GM12878 (cell line): ENCODE measurements at regions not wholly inside any gene's neighbourhood (a gene's known extent, or its start where the extent isn't known, plus 50 kb on each side); places are given as distances from the start of the nearest gene placed in this dataset.

Source experiments
- ATAC-seq: fragments of 200-7000 bp; cut with Tn5 transposase; 3 replicates; pipeline ENCODE4 v1.9.1; 2020; ENCODE audit warnings: mild to moderate bottlenecking, moderate library complexity
- BruUV-seq: library from RNA; stranded (reverse); fragments of 400-500 nt; replicated peaks from 2 replicates; lab custom pipeline; 2021; lab: Mats Ljungman, UMichigan
- CTCF ChIA-PET: fragments of 300-600 bp; sonication (Branson Sonifier 250); formaldehyde crosslinking; extraction: SDS; loops from one replicate; lab custom pipeline; 2021; ENCODE audit warnings: inconsistent platforms; lab: Yijun Ruan, JAX
- POLR2A ChIA-PET: fragments of 350-600 bp; formaldehyde crosslinking; extraction: SDS; loops from one replicate; lab custom pipeline; 2021; ENCODE audit warnings: inconsistent platforms; lab: Charles Lee
- RAD21 ChIA-PET: fragments of 300-600 bp; sonication (Branson Sonifier 250); formaldehyde crosslinking; loops from one replicate; lab custom pipeline; 2023; ENCODE audit warnings: antibody characterized with exemption; ENCODE audit not compliant: unreplicated experiment; lab: Charles Lee
- SMC1A ChIA-PET: fragments of 300-600 bp; sonication (Branson Sonifier 250); formaldehyde crosslinking; loops from one replicate; lab custom pipeline; 2023; ENCODE audit not compliant: unreplicated experiment, uncharacterized antibody; lab: Charles Lee
- DNase-seq: peaks from one replicate; pipeline ENCODE4 v3.0.0-alpha.2; 2011; ENCODE audit warnings: low read depth, low spot score
- FAIRE-seq: peaks from 3 replicates; lab custom pipeline; 2011; peaks lifted over from hg19 to GRCh38; lab: Jason Lieb, UNC
- H2AFZ ChIP-seq: 2 replicates; pipeline ENCODE4 v1.6.0; 2011; ENCODE audit warnings: low read depth, low read length, control low read depth; ENCODE audit not compliant: control insufficient read depth
- H3K27ac ChIP-seq: 2 replicates; pipeline ENCODE4 v1.5.1; 2011; ENCODE audit warnings: control low read depth; ENCODE audit not compliant: control insufficient read depth, insufficient read depth
- H3K27me3 ChIP-seq, 2 experiments: replicated peaks in 1 of 2; 2 replicates each; pipeline versions ENCODE4 v1.6.0 to v1.6.1; 2011; ENCODE audit warnings: low read length in 1 of 2; ENCODE audit not compliant: control insufficient read depth in 2 of 2, insufficient read depth in 2 of 2
- H3K36me3 ChIP-seq, 2 experiments: 2 replicates each; pipeline ENCODE4 v1.5.1; 2011; ENCODE audit warnings: low read length in 1 of 2; ENCODE audit not compliant: control insufficient read depth in 2 of 2, insufficient read depth in 2 of 2
- H3K4me1 ChIP-seq: 2 replicates; pipeline ENCODE4 v1.6.1; 2011; ENCODE audit warnings: mild to moderate bottlenecking, low read length, moderate library complexity, mixed read lengths; ENCODE audit not compliant: control insufficient read depth, insufficient read depth
- H3K4me2 ChIP-seq: 2 replicates; pipeline ENCODE4 v1.6.0; 2011; ENCODE audit warnings: control low read depth; ENCODE audit not compliant: control insufficient read depth, insufficient read depth
- H3K4me3 ChIP-seq: fragments of 200-600 bp; sonication (generic); 2 replicates; pipeline ENCODE4 v1.5.1; 2016
- H3K79me2 ChIP-seq: 2 replicates; pipeline ENCODE4 v1.6.0; 2011; ENCODE audit warnings: low read length; ENCODE audit not compliant: control insufficient read depth, insufficient read depth
- H3K9ac ChIP-seq: 2 replicates; pipeline ENCODE4 v1.8.0; 2011; ENCODE audit warnings: low read length, control low read depth, mixed read lengths; ENCODE audit not compliant: control insufficient read depth, insufficient read depth
- H3K9me3 ChIP-seq: replicated peaks from 3 replicates; pipeline ENCODE4 v1.5.1; 2011; ENCODE audit warnings: mild to moderate bottlenecking, low read length; ENCODE audit not compliant: control insufficient read depth, insufficient read depth
- H4K20me1 ChIP-seq: 2 replicates; pipeline ENCODE4 v1.6.0; 2011; ENCODE audit not compliant: control insufficient read depth, insufficient read depth
- BMI1 ChIP-seq: fragments of 450-650 bp; IDR thresholded peaks from 2 replicates; pipeline ENCODE4 v1.6.1; 2016; ENCODE audit warnings: mild to moderate bottlenecking, moderate library complexity, borderline replicate concordance
- ESRRA ChIP-seq: IDR thresholded peaks from 2 replicates; pipeline ENCODE4 v1.6.1; 2012; ENCODE audit warnings: mild to moderate bottlenecking, low read length, improper control_type of control experiment
- HDAC6 ChIP-seq: fragments of 200-600 bp; sonication (generic); IDR thresholded peaks from one replicate; pipeline ENCODE4 v1.8.0; 2017; ENCODE audit warnings: antibody characterized with exemption; ENCODE audit not compliant: unreplicated experiment
- POLR2AphosphoS2 ChIP-seq: IDR thresholded peaks from 2 replicates; pipeline ENCODE4 v1.6.1; 2011; ENCODE audit warnings: low read depth, mild to moderate bottlenecking, low read length, improper control_type of control experiment, moderate library complexity
- RAD51 ChIP-seq: fragments of 450-650 bp; IDR thresholded peaks from 2 replicates; pipeline ENCODE4 v1.6.1; 2016; ENCODE audit warnings: moderate library complexity, mild to moderate bottlenecking, inconsistent platforms
- SIN3A ChIP-seq: IDR thresholded peaks from 2 replicates; pipeline ENCODE4 v1.6.1; 2012; ENCODE audit warnings: low read depth, low read length, improper control_type of control experiment
- whole genome bisulfite sequencing: methylation state at CpG from one replicate; pipeline ENCODE4 v1.1.6; 2016; ENCODE audit warnings: low lambda C conversion rate; ENCODE audit not compliant: insufficient replicate concordance, insufficient coverage; ENCODE audit errors: missing lambda C conversion rate; 5-methylcytosine and 5-hydroxymethylcytosine counted together
- in situ Hi-C: fragments of 300-500 bp; cut with MboI; formaldehyde crosslinking; loops from 9 replicates; pipeline ENCODE4 v1.14.3; 2018; ENCODE audit warnings: mixed read lengths
- intact Hi-C: fragments of 100-400 bp; cut with micrococcal nuclease; formaldehyde crosslinking; loops from one replicate; pipeline ENCODE4 v1.14.2; 2022; ENCODE audit not compliant: unreplicated experiment
- TF ChIP-seq, protein P1 (sequence below): IDR thresholded peaks from 2 replicates; pipeline ENCODE4 v1.6.1; 2011; ENCODE audit warnings: low read depth, low read length, improper control_type of control experiment, borderline replicate concordance
- TF ChIP-seq, protein P2 (sequence below): fragments of 450-650 bp; IDR thresholded peaks from 2 replicates; pipeline ENCODE4 v1.6.1; 2017; ENCODE audit warnings: mild to moderate bottlenecking, moderate library complexity
- TF ChIP-seq, protein P3 (sequence below): fragments of 150-350 bp; IDR thresholded peaks from 2 replicates; pipeline ENCODE4 v1.6.1; 2016; ENCODE audit warnings: low read depth, low read length

DNA sequence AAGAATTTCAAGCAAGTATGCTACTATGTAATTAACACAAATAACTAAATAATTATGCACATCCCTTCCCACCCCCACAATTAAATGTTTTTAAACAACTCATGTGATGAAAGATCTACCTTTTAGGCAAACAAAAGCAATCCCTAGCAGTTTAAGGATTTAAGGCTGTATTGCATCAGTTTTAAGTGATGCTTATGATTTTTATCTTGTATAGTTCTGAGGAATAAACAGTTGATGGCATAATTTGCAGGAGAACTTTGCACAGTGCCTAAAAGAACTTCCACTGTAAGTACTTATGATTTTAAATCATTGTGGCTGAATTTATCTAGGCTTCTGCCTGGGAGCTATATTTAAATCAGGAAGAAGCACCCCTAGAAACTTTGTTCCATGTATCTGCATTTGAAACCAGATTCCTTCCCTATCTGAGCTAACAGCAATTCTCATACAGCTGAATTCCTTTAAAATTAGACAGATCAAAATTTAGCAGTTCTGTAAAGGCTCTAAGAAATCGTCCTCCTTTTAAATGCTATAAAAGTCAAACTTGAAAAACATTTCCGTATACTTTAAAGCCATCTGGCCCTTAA lies 388.6 kb downstream of the BCAT1 start:
- in situ Hi-C loops, result no loop called here
- POLR2A ChIA-PET, result no interaction called here
- H3K4me2 ChIP-seq, result no peak overlapping the region
- CTCF ChIA-PET, result interaction anchor here (0.7 kb wide), 1 partner anchor 37 kb away, joined by 3 read pairs; no protein-coding TSS in a partner anchor
- H3K36me3 ChIP-seq, result no peaks in the 10 kb centered on the region
- FAIRE-seq, result no peak
- no peaks in the 10 kb centered on the region for H3K4me1 ChIP-seq
- no peak overlapping the region for H3K27ac ChIP-seq
- TF ChIP-seq ESRRA (no peak), HDAC6 (no peak)
- TF ChIP-seq, protein P1, sequence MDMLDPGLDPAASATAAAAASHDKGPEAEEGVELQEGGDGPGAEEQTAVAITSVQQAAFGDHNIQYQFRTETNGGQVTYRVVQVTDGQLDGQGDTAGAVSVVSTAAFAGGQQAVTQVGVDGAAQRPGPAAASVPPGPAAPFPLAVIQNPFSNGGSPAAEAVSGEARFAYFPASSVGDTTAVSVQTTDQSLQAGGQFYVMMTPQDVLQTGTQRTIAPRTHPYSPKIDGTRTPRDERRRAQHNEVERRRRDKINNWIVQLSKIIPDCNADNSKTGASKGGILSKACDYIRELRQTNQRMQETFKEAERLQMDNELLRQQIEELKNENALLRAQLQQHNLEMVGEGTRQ, result no peak
- no peak overlapping the region for H3K9ac ChIP-seq
- no peak overlapping the region for H2AFZ ChIP-seq
- no peak for ATAC-seq
- no peak for DNase-seq
- SMC1A ChIA-PET, result no interaction called here
- no peaks in the 10 kb centered on the region for H3K9me3 ChIP-seq
- peaks cover 21 to 23% of the 10 kb centered on the region in 2 experiments for H3K27me3 ChIP-seq
- WGBS, result 40% methylated on average over 2 of the region's 2 CpGs
- RAD21 ChIA-PET, result no interaction called here
- no peaks in the 10 kb centered on the region for H3K79me2 ChIP-seq
- intact Hi-C loops, result no loop called here
- no TSS peak for BruUV-seq
- no peak overlapping the region for H3K4me3 ChIP-seq
- H4K20me1 ChIP-seq, result no peaks in the 10 kb centered on the region

DNA sequence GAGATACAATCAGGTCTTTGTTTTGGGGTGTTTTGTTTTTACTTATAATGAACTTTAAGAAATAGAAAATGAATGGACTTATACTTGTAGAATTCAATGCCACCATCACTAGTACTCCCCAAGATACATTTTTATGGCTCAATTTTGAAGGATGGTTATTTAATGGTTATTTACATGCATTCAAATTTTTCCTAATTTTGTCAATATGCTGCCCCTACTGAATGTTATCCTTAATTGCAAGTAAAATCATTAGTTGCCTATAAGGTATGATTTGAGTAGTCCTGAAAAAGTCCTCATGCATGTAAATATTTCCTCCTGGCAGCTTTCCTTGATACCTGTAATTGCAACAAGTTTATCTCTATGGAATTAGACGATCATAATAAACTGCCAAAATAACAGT lies 391.2 kb downstream of the BCAT1 start:
- H3K36me3 ChIP-seq, result no peaks in the 10 kb centered on the region
- no peak overlapping the region for H3K9ac ChIP-seq
- H2AFZ ChIP-seq, result no peak overlapping the region
- FAIRE-seq, result no peak
- no peaks in the 10 kb centered on the region for H3K4me1 ChIP-seq
- no TSS peak for BruUV-seq
- no peak for ATAC-seq
- no peaks in the 10 kb centered on the region for H4K20me1 ChIP-seq
- ChIA-PET SMC1A (no interaction called here), POLR2A (no interaction called here), RAD21 (no interaction called here), CTCF (no interaction called here)
- DNase-seq, result no peak
- no peak overlapping the region for H3K27ac ChIP-seq
- no peak overlapping the region for H3K4me3 ChIP-seq
- WGBS, result 41% methylated on average over 1 of the region's 1 CpG
- peaks cover 4% of the 10 kb centered on the region; the same call in 2 of the 3 replicates for H3K9me3 ChIP-seq
- no peak overlapping the region for H3K4me2 ChIP-seq
- intact Hi-C loops, result no loop called here
- H3K27me3 ChIP-seq, result peaks cover 11 to 23% of the 10 kb centered on the region in 2 experiments; a peak in 3 of 4 replicates
- no peaks in the 10 kb centered on the region for H3K79me2 ChIP-seq
- in situ Hi-C loops, result no loop called here
- no peak for TF ChIP-seq BMI1
- no peak for TF ChIP-seq POLR2AphosphoS2
- TF ChIP-seq, protein P2, sequence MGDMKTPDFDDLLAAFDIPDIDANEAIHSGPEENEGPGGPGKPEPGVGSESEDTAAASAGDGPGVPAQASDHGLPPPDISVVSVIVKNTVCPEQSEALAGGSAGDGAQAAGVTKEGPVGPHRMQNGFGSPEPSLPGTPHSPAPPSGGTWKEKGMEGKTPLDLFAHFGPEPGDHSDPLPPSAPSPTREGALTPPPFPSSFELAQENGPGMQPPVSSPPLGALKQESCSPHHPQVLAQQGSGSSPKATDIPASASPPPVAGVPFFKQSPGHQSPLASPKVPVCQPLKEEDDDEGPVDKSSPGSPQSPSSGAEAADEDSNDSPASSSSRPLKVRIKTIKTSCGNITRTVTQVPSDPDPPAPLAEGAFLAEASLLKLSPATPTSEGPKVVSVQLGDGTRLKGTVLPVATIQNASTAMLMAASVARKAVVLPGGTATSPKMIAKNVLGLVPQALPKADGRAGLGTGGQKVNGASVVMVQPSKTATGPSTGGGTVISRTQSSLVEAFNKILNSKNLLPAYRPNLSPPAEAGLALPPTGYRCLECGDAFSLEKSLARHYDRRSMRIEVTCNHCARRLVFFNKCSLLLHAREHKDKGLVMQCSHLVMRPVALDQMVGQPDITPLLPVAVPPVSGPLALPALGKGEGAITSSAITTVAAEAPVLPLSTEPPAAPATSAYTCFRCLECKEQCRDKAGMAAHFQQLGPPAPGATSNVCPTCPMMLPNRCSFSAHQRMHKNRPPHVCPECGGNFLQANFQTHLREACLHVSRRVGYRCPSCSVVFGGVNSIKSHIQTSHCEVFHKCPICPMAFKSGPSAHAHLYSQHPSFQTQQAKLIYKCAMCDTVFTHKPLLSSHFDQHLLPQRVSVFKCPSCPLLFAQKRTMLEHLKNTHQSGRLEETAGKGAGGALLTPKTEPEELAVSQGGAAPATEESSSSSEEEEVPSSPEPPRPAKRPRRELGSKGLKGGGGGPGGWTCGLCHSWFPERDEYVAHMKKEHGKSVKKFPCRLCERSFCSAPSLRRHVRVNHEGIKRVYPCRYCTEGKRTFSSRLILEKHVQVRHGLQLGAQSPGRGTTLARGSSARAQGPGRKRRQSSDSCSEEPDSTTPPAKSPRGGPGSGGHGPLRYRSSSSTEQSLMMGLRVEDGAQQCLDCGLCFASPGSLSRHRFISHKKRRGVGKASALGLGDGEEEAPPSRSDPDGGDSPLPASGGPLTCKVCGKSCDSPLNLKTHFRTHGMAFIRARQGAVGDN, result no peak
- TF ChIP-seq SIN3A, result no peak
- TF ChIP-seq RAD51, result no peak
- TF ChIP-seq, protein P3, sequence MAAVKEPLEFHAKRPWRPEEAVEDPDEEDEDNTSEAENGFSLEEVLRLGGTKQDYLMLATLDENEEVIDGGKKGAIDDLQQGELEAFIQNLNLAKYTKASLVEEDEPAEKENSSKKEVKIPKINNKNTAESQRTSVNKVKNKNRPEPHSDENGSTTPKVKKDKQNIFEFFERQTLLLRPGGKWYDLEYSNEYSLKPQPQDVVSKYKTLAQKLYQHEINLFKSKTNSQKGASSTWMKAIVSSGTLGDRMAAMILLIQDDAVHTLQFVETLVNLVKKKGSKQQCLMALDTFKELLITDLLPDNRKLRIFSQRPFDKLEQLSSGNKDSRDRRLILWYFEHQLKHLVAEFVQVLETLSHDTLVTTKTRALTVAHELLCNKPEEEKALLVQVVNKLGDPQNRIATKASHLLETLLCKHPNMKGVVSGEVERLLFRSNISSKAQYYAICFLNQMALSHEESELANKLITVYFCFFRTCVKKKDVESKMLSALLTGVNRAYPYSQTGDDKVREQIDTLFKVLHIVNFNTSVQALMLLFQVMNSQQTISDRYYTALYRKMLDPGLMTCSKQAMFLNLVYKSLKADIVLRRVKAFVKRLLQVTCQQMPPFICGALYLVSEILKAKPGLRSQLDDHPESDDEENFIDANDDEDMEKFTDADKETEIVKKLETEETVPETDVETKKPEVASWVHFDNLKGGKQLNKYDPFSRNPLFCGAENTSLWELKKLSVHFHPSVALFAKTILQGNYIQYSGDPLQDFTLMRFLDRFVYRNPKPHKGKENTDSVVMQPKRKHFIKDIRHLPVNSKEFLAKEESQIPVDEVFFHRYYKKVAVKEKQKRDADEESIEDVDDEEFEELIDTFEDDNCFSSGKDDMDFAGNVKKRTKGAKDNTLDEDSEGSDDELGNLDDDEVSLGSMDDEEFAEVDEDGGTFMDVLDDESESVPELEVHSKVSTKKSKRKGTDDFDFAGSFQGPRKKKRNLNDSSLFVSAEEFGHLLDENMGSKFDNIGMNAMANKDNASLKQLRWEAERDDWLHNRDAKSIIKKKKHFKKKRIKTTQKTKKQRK, result no peak
